ENCODE measurements at regions not wholly inside any gene's neighbourhood (a gene's known extent, or its start where the extent isn't known, plus 50 kb on each side); places are given as distances from the start of the nearest gene placed in this dataset.

DNA sequence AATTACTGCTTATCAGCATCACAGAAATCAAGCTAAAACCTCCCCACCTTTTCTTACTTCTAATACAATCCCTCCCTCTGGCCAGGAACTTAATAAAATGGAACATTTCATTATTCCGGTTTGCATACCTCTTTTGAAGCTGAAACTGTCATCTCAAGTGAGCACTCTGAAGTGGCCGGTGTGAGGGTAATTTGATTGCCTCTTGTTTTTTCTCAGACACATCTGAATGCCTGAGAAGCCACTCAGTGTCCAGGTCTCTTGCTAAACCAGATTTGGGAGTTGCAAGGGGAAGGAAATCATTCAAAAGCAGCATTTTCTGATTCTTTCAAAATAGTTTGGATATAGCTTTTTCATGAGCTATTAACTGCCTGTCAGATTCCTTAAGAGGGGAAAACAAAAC, 190.3 kb downstream of the C1D start:
- no peak for DNase-seq (ENCODE audit: low read depth, low spot score)
- Histone ChIP-seq H3K9me1 (ENCODE audit: control insufficient read depth, extremely low read depth, insufficient read depth, low read length) (no peaks in the 10 kb centered on the region), H3K4me3 (ENCODE audit: control insufficient read depth in 2 of 3, extremely low read depth in 1 of 3, insufficient read depth in 2 of 3, low read depth in 1 of 3, low read length in 3 of 3) (no peak overlapping the region), H3K4me1 (ENCODE audit: control insufficient read depth, extremely low read depth, insufficient read depth, low read length) (no peaks in the 10 kb centered on the region), H3K27ac (ENCODE audit: control insufficient read depth, insufficient read depth, low read length) (no peak overlapping the region), H3K9ac (ENCODE audit: control insufficient read depth, extremely low read depth, insufficient read depth, low read length) (no peak overlapping the region), H2AFZ (ENCODE audit: control insufficient read depth, low read length) (no peak overlapping the region), H3K4me2 (ENCODE audit: control insufficient read depth, extremely low read depth, insufficient read depth, low read depth, low read length) (no peak overlapping the region), H3K9me3 (ENCODE audit: control insufficient read depth, low read depth, low read length) (no peaks in the 10 kb centered on the region), H3K79me2 (ENCODE audit: control insufficient read depth, insufficient read depth, low read length) (no peaks in the 10 kb centered on the region), H3K36me3 (ENCODE audit: control insufficient read depth in 2 of 2, extremely low read depth in 1 of 2, insufficient read depth in 2 of 2, low read length in 2 of 2) (no peaks in the 10 kb centered on the region), H4K20me1 (ENCODE audit: control insufficient read depth, extremely low read depth, insufficient read depth, low read length) (no peaks in the 10 kb centered on the region), H3K27me3 (ENCODE audit: control insufficient read depth, extremely low read depth, insufficient read depth, low read length) (no peaks in the 10 kb centered on the region)
- FAIRE-seq = no peak
- TF ChIP-seq, protein P1, sequence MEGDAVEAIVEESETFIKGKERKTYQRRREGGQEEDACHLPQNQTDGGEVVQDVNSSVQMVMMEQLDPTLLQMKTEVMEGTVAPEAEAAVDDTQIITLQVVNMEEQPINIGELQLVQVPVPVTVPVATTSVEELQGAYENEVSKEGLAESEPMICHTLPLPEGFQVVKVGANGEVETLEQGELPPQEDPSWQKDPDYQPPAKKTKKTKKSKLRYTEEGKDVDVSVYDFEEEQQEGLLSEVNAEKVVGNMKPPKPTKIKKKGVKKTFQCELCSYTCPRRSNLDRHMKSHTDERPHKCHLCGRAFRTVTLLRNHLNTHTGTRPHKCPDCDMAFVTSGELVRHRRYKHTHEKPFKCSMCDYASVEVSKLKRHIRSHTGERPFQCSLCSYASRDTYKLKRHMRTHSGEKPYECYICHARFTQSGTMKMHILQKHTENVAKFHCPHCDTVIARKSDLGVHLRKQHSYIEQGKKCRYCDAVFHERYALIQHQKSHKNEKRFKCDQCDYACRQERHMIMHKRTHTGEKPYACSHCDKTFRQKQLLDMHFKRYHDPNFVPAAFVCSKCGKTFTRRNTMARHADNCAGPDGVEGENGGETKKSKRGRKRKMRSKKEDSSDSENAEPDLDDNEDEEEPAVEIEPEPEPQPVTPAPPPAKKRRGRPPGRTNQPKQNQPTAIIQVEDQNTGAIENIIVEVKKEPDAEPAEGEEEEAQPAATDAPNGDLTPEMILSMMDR (optimal IDR thresholded peaks at IDR 0.05 in 1 of 3, IDR thresholded peaks at IDR 0.05 in 1 of 3, conservative IDR thresholded peaks at IDR 0.05 in 1 of 3; ENCODE audit: extremely low read depth in 1 of 3, insufficient read depth in 2 of 3, low read length in 3 of 3) = no peak
- no peak for TF ChIP-seq EZH2 (IDR thresholded peaks at IDR 0.05; ENCODE audit: low read length)
- dilution Hi-C loops (cut with MboI; ENCODE audit: extremely low pct_ligation_motif_present, low sequenced_read_pairs) = no loop called here

DNA sequence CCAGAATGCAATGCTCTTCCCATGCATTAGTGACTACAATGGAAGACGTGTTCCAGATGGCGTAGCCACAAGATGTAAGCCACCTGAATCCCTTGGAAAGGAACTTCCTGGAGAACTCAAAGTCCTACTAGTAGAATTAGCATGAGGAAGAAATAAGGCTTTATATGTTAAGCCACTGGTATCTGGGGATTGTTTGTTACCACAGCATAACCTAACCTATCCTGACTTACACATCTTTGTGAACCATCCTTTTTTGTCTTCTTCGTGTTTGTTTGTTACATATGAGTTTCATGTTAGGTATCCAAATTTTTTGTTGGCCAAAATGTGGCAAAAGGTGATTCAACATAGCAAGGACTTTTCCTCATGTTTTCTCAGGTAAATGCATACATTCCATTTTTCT, 188.9 kb downstream of the C1D start:
- Histone ChIP-seq H3K79me2 (ENCODE audit: control insufficient read depth, insufficient read depth, low read length) (no peaks in the 10 kb centered on the region), H3K4me3 (ENCODE audit: control insufficient read depth in 2 of 3, extremely low read depth in 1 of 3, insufficient read depth in 2 of 3, low read depth in 1 of 3, low read length in 3 of 3) (no peak overlapping the region), H3K9me3 (ENCODE audit: control insufficient read depth, low read depth, low read length) (no peaks in the 10 kb centered on the region), H4K20me1 (ENCODE audit: control insufficient read depth, extremely low read depth, insufficient read depth, low read length) (no peaks in the 10 kb centered on the region), H3K27ac (ENCODE audit: control insufficient read depth, insufficient read depth, low read length) (no peak overlapping the region), H2AFZ (ENCODE audit: control insufficient read depth, low read length) (no peak overlapping the region), H3K4me1 (ENCODE audit: control insufficient read depth, extremely low read depth, insufficient read depth, low read length) (no peaks in the 10 kb centered on the region), H3K27me3 (ENCODE audit: control insufficient read depth, extremely low read depth, insufficient read depth, low read length) (no peaks in the 10 kb centered on the region), H3K36me3 (ENCODE audit: control insufficient read depth in 2 of 2, extremely low read depth in 1 of 2, insufficient read depth in 2 of 2, low read length in 2 of 2) (no peaks in the 10 kb centered on the region), H3K9ac (ENCODE audit: control insufficient read depth, extremely low read depth, insufficient read depth, low read length) (no peak overlapping the region), H3K4me2 (ENCODE audit: control insufficient read depth, extremely low read depth, insufficient read depth, low read depth, low read length) (no peak overlapping the region), H3K9me1 (ENCODE audit: control insufficient read depth, extremely low read depth, insufficient read depth, low read length) (no peaks in the 10 kb centered on the region)
- FAIRE-seq = no peak
- TF ChIP-seq EZH2 (IDR thresholded peaks at IDR 0.05; ENCODE audit: low read length) = no peak
- TF ChIP-seq, protein P1 (optimal IDR thresholded peaks at IDR 0.05 in 1 of 3, IDR thresholded peaks at IDR 0.05 in 1 of 3, conservative IDR thresholded peaks at IDR 0.05 in 1 of 3; ENCODE audit: extremely low read depth in 1 of 3, insufficient read depth in 2 of 3, low read length in 3 of 3) = no peak
- dilution Hi-C loops (cut with MboI; ENCODE audit: extremely low pct_ligation_motif_present, low sequenced_read_pairs) = no loop called here
- no peak for DNase-seq (ENCODE audit: low read depth, low spot score)
